OCI-LY7 (cell line): ENCODE measurements at regions not wholly inside any gene's neighbourhood (a gene's known extent, or its start where the extent isn't known, plus 50 kb on each side); places are given as distances from the start of the nearest gene placed in this dataset.

Experiments used
- BruUV-seq: library from RNA; stranded (reverse); fragments of 400-500 nt; replicated peaks from 2 replicates; lab custom pipeline; 2021; lab: Mats Ljungman, UMichigan
- CTCF ChIA-PET: fragments of 300-600 bp; sonication (Branson Sonifier 250); formaldehyde crosslinking; loops from one replicate; lab custom pipeline; 2022; ENCODE audit warnings: antibody characterized with exemption; ENCODE audit not compliant: unreplicated experiment; lab: Charles Lee
- POLR2A ChIA-PET: fragments of 300-600 bp; sonication (Branson Sonifier 250); formaldehyde crosslinking; loops from one replicate; lab custom pipeline; 2022; ENCODE audit warnings: antibody characterized with exemption; lab: Charles Lee
- DNase-seq: peaks from one replicate; pipeline ENCODE4 v3.0.0-alpha.2; 2015; ENCODE audit warnings: low spot score
- H2AFZ ChIP-seq: fragments of 200-600 bp; sonication (generic), shearing (Covaris generic); 2 replicates; pipeline ENCODE4 v1.6.1; 2014; ENCODE audit warnings: mild to moderate bottlenecking, antibody characterized with exemption, low read length, moderate library complexity
- H3K27ac ChIP-seq: fragments of 200-600 bp; sonication (generic); 2 replicates; pipeline ENCODE4 v1.5.1; 2014; ENCODE audit warnings: mixed run types, low read depth, mild to moderate bottlenecking, moderate library complexity, low read length, inconsistent platforms; ENCODE audit not compliant: poor library complexity, severe bottlenecking
- H3K36me3 ChIP-seq: fragments of 200-600 bp; sonication (generic); 2 replicates; pipeline ENCODE4 v1.6.1; 2014; ENCODE audit warnings: mild to moderate bottlenecking, antibody characterized with exemption, low read length, moderate library complexity, mixed read lengths; ENCODE audit not compliant: insufficient read depth
- H3K4me1 ChIP-seq: fragments of 200-600 bp; sonication (generic); 2 replicates; pipeline ENCODE4 v1.5.1; 2014; ENCODE audit warnings: mild to moderate bottlenecking, low read length; ENCODE audit not compliant: insufficient read depth, poor library complexity, severe bottlenecking
- H3K4me2 ChIP-seq: fragments of 200-600 bp; sonication (generic); 2 replicates; pipeline ENCODE4 v1.6.1; 2014; ENCODE audit warnings: mild to moderate bottlenecking, low read length
- H3K4me3 ChIP-seq: fragments of 200-600 bp; sonication (generic); 2 replicates; pipeline ENCODE4 v1.5.1; 2014; ENCODE audit warnings: mild to moderate bottlenecking, low read depth, low read length; ENCODE audit not compliant: poor library complexity, severe bottlenecking
- H3K79me2 ChIP-seq: fragments of 200-600 bp; sonication (generic); 2 replicates; pipeline ENCODE4 v1.6.1; 2016; ENCODE audit warnings: low read depth, mild to moderate bottlenecking, low read length, moderate library complexity, mixed read lengths; ENCODE audit not compliant: insufficient read depth
- H3K9me2 ChIP-seq: fragments of 200-600 bp; sonication (generic); 2 replicates; pipeline ENCODE4 v1.6.1; 2016; ENCODE audit warnings: mild to moderate bottlenecking, low read length, mixed read lengths; ENCODE audit not compliant: insufficient read depth
- H3K9me3 ChIP-seq: fragments of 200-600 bp; sonication (generic); 2 replicates; pipeline ENCODE4 v1.6.1; 2014; ENCODE audit warnings: mild to moderate bottlenecking, mixed run types, low read length, mixed read lengths
- H4K20me1 ChIP-seq: fragments of 200-600 bp; sonication (generic); 2 replicates; pipeline ENCODE4 v1.6.1; 2014; ENCODE audit warnings: mild to moderate bottlenecking, antibody characterized with exemption, low read length, moderate library complexity, mixed read lengths; ENCODE audit not compliant: insufficient read depth
- EZH2phosphoT487 ChIP-seq: fragments of 200-600 bp; sonication (generic); IDR thresholded peaks from 2 replicates; pipeline ENCODE4 v1.6.1; 2018; ENCODE audit warnings: low read depth, borderline replicate concordance, mild to moderate bottlenecking, mixed run types, antibody characterized with exemption, low read length, moderate library complexity, mixed read lengths
- intact Hi-C: fragments of 100-400 bp; cut with micrococcal nuclease; formaldehyde crosslinking; loops from one replicate; pipeline ENCODE4 v1.10.0; 2022; ENCODE audit not compliant: unreplicated experiment
- TF ChIP-seq, protein P1 (sequence below): fragments of 200-600 bp; sonication (generic); conservative IDR thresholded peaks from 2 replicates; pipeline ENCODE4 v1.5.1; 2014; ENCODE audit warnings: mild to moderate bottlenecking, antibody characterized with exemption, low read length, moderate library complexity, mixed read lengths

GRCh38 chr20:51183451-51183850 lies 160.5 kb upstream of the KCNG1 start:
- H4K20me1 ChIP-seq: no peaks in the 10 kb centered on the region
- H3K9me2 ChIP-seq: no peaks in the 10 kb centered on the region
- ChIA-PET CTCF (no interaction called here), POLR2A (no interaction called here)
- H2AFZ ChIP-seq: no peak overlapping the region
- no peaks in the 10 kb centered on the region for H3K4me1 ChIP-seq
- H3K79me2 ChIP-seq: no peaks in the 10 kb centered on the region
- no peaks in the 10 kb centered on the region for H3K9me3 ChIP-seq
- no TSS peak for BruUV-seq
- no peaks in the 10 kb centered on the region for H3K36me3 ChIP-seq
- TF ChIP-seq EZH2phosphoT487: no peak
- TF ChIP-seq, protein P1, sequence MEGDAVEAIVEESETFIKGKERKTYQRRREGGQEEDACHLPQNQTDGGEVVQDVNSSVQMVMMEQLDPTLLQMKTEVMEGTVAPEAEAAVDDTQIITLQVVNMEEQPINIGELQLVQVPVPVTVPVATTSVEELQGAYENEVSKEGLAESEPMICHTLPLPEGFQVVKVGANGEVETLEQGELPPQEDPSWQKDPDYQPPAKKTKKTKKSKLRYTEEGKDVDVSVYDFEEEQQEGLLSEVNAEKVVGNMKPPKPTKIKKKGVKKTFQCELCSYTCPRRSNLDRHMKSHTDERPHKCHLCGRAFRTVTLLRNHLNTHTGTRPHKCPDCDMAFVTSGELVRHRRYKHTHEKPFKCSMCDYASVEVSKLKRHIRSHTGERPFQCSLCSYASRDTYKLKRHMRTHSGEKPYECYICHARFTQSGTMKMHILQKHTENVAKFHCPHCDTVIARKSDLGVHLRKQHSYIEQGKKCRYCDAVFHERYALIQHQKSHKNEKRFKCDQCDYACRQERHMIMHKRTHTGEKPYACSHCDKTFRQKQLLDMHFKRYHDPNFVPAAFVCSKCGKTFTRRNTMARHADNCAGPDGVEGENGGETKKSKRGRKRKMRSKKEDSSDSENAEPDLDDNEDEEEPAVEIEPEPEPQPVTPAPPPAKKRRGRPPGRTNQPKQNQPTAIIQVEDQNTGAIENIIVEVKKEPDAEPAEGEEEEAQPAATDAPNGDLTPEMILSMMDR: no peak
- H3K4me2 ChIP-seq: no peak overlapping the region
- H3K4me3 ChIP-seq: no peak overlapping the region
- DNase-seq: no peak
- H3K27ac ChIP-seq: no peak overlapping the region
- intact Hi-C loops: no loop called here

- DNase-seq: no peak
- Histone ChIP-seq H3K4me3 (no peak overlapping the region), H3K9me2 (no peaks in the 10 kb centered on the region), H3K4me2 (no peak overlapping the region), H3K4me1 (no peaks in the 10 kb centered on the region), H2AFZ (no peak overlapping the region), H3K27ac (no peak overlapping the region), H3K9me3 (no peaks in the 10 kb centered on the region), H3K36me3 (no peaks in the 10 kb centered on the region), H4K20me1 (no peaks in the 10 kb centered on the region), H3K79me2 (no peaks in the 10 kb centered on the region)
- BruUV-seq: no TSS peak
- intact Hi-C loops: no loop called here
- TF ChIP-seq EZH2phosphoT487: no peak
- TF ChIP-seq, protein P1: no peak
- ChIA-PET CTCF (no interaction called here), POLR2A (no interaction called here)
Observed at GRCh38 chr20:51182571-51182970, 159.7 kb upstream of the KCNG1 start.

DNA sequence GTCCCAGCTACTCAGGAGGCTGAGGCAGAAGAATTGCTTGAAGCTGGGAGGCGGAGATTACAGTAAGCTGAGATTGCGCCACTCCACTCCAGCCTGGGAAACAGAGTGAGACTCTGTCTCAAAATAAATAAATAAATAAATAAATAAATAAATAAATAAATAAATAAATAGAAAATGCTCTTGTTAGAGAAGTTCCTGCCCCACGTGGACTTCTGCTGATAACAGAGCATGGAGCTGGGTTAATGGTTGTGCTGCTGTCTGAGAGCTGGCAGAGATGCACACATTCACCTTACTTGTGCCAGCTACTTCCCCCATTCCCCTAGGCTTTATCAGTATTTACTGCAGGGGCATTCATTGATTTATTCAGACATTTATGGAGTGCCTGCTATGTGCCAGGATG lies 155.2 kb upstream of the KCNG1 start:
- ChIA-PET CTCF (no interaction called here), POLR2A (no interaction called here)
- Histone ChIP-seq H4K20me1 (no peaks in the 10 kb centered on the region), H3K4me3 (no peak overlapping the region), H3K27ac (no peak overlapping the region), H2AFZ (no peak overlapping the region), H3K4me1 (no peaks in the 10 kb centered on the region), H3K79me2 (no peaks in the 10 kb centered on the region), H3K36me3 (no peaks in the 10 kb centered on the region), H3K9me3 (no peaks in the 10 kb centered on the region), H3K9me2 (no peaks in the 10 kb centered on the region), H3K4me2 (no peak overlapping the region)
- intact Hi-C loops: no loop called here
- BruUV-seq: no TSS peak
- TF ChIP-seq, protein P1: no peak
- no peak for TF ChIP-seq EZH2phosphoT487
- DNase-seq: no peak
